Fibroblast of villous mesenchyme (primary cell): ENCODE measurements at regions not wholly inside any gene's neighbourhood (a gene's known extent, or its start where the extent isn't known, plus 50 kb on each side); places are given as distances from the start of the nearest gene placed in this dataset.
"Not testable (repeated sequence)": the region's sequence is repeated elsewhere in the genome, so short reads cannot be mapped to it uniquely, and the experiment has no call there.

Source experiments
- DNase-seq: peaks from one replicate; pipeline ENCODE4 v3.0.0-alpha.2; 2010; ENCODE audit warnings: low read depth
- H3K4me3 ChIP-seq: 2 replicates; pipeline ENCODE4 v1.5.1; 2011; ENCODE audit warnings: low read depth, mild to moderate bottlenecking, low read length
- CTCF ChIP-seq: IDR thresholded peaks from 2 replicates; pipeline ENCODE4 v1.5.1; 2012; ENCODE audit warnings: low read depth, mild to moderate bottlenecking, low read length; ENCODE audit not compliant: insufficient read depth

- no peak for TF ChIP-seq CTCF
- no peak for DNase-seq
- H3K4me3 ChIP-seq = no peak overlapping the region
Observed at GRCh38 chr4:12375805-12376204, 947.1 kb upstream of the HS3ST1 start.

DNA sequence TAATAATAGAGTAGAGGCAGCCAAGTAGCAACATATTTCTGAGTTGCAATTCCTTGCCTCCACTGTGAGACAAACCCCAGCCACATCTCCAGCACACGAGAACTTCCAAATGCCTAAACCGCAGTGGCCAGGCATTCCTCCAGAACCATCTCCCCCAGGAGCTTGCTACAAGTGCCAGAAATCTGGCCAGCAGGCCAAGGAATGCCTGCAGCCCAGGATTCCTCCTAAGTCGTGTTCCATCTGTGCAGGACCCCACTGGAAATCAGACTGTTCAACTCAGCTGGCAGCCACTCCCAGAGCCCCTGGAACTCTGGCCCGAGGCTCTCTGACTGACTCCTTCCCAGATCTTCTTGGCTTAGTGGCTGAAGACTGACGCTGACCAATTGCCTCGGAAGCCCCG, 937.2 kb upstream of the HS3ST1 start:
- not testable (repeated sequence) for H3K4me3 ChIP-seq, DNase-seq

- no peak for TF ChIP-seq CTCF
- H3K4me3 ChIP-seq = no peak overlapping the region
- no peak for DNase-seq
Observed at GRCh38 chr4:12360391-12360790, 931.7 kb upstream of the HS3ST1 start.

DNA sequence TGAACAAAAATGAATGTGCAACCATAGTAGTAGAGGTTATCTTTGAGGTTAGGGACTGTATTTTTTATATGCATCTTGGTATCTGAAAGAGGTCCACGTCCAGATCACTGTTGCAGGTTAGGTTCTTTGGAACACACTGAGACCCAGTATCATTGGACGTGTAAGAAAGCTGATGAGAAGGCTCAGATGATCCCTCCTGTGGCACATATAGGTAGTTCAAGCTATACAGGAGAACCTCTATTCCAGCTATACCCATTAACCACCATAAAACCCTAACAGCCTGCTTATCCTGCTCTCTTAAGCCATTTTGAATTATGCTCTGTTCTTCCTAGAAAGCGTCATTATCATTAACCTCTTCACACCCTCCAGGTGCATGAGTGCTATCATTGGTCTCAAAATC, 930.7 kb upstream of the HS3ST1 start:
- TF ChIP-seq CTCF = no peak
- H3K4me3 ChIP-seq = no peak overlapping the region
- no peak for DNase-seq

DNA sequence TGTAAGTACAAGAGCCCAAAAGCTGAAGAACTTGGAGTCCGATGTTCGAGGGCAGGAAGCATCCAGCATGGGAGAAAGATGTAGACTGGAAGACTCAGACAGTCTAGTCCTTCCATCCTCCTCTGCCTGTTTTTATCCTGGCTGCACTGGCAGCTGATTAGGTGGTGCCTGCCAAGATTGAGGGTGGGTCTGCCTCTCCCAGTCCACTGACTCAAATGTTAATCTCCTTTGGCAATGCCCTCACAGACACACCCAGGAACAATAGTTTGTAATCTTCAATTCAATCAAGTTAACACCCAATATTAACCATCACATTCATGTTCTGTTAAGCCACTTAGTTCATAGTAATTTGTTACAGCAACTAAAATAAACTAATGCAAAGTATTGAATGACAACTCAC, 904.4 kb upstream of the HS3ST1 start:
- H3K4me3 ChIP-seq, DNase-seq: not testable (repeated sequence)

- no peak for DNase-seq
- H3K4me3 ChIP-seq = no peak overlapping the region
- no peak for TF ChIP-seq CTCF
Observed at GRCh38 chr4:12324965-12325364, 896.3 kb upstream of the HS3ST1 start.

DNA sequence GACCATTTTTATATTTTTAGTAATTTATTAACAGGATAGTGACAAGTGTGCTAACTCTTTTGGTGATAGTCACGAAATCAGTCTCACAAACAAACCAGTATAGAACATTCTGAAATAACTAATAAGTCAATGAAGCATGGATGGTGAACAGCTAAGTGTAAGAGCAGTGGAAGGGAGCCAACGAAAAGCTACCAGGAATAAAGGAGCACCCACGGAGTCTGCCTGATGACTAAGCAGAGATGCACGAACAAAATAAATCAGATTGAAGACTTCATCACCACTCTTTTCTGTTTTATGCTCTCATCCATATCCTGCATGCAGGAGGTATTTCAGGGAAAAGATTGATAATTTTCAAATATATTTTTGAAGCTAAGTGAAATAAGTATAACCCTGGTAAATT, 891.1 kb upstream of the HS3ST1 start:
- no peak for DNase-seq
- H3K4me3 ChIP-seq = no peak overlapping the region
- no peak for TF ChIP-seq CTCF

- no peak for DNase-seq
- no peak overlapping the region for H3K4me3 ChIP-seq
- TF ChIP-seq CTCF = no peak
Observed at GRCh38 chr4:12304905-12305304, 876.2 kb upstream of the HS3ST1 start.
